SH-SY5Y (cell line): ENCODE measurements at regions not wholly inside any gene's neighbourhood (a gene's known extent, or its start where the extent isn't known, plus 50 kb on each side); places are given as distances from the start of the nearest gene placed in this dataset.

ENCODE experiments used
- GATA2 ChIP-seq: IDR thresholded peaks from 2 replicates; pipeline ENCODE4 v1.6.1; 2011; ENCODE audit warnings: mild to moderate bottlenecking, low read depth, low read length
- GATA3 ChIP-seq: IDR thresholded peaks from 2 replicates; pipeline ENCODE4 v1.6.1; 2011; ENCODE audit warnings: low read depth, mild to moderate bottlenecking, low read length, moderate library complexity

GRCh38 chr2:53422979-53423378, 344.6 kb upstream of the CHAC2 start:
- TF ChIP-seq GATA2: no peak
- TF ChIP-seq GATA3: no peak
